CD14-positive monocyte (primary cell): ENCODE measurements at regions not wholly inside any gene's neighbourhood (a gene's known extent, or its start where the extent isn't known, plus 50 kb on each side); places are given as distances from the start of the nearest gene placed in this dataset.

ENCODE experiments used
- DNase-seq, 3 donors: peaks; one replicate each; pipeline ENCODE4 v3.0.0-alpha.2; 2011 to 2022
- H2AFZ ChIP-seq: 2 replicates; pipeline ENCODE4 v1.6.0; 2012; ENCODE audit warnings: mild to moderate bottlenecking, low read depth, low read length, inconsistent platforms; ENCODE audit not compliant: insufficient read depth, poor library complexity, severe bottlenecking
- H3K27ac ChIP-seq, 2 donors: 1 replicate in 1 of 2; 2 replicates in 1 of 2; pipeline ENCODE4 v1.5.1; 2012 to 2013; ENCODE audit warnings: low read length in 2 of 2, control low read depth in 1 of 2, inconsistent platforms in 1 of 2, low read depth in 1 of 2, mild to moderate bottlenecking in 1 of 2
- H3K27me3 ChIP-seq, 2 donors: one replicate each; pipeline versions ENCODE4 v1.6.0 to v1.6.1; 2011 to 2013; ENCODE audit warnings: low read length in 2 of 2; ENCODE audit not compliant: control insufficient read depth in 2 of 2, insufficient read depth in 2 of 2
- H3K36me3 ChIP-seq, 2 donors: replicated peaks in 1 of 2; 1 replicate in 1 of 2; 2 replicates in 1 of 2; pipeline versions ENCODE4 v1.5.1 to v1.6.1; 2012 to 2013; ENCODE audit warnings: low read length in 2 of 2, control low read depth in 1 of 2, inconsistent platforms in 1 of 2, mild to moderate bottlenecking in 1 of 2; ENCODE audit not compliant: insufficient read depth in 2 of 2, control insufficient read depth in 1 of 2
- H3K4me1 ChIP-seq, 2 donors: 1 replicate in 1 of 2; 2 replicates in 1 of 2; pipeline versions ENCODE4 v1.5.1 to v1.6.1; 2012 to 2013; ENCODE audit warnings: low read length in 2 of 2, control low read depth in 1 of 2, inconsistent platforms in 1 of 2, mild to moderate bottlenecking in 1 of 2, moderate library complexity in 1 of 2; ENCODE audit not compliant: insufficient read depth in 2 of 2, control insufficient read depth in 1 of 2
- H3K4me2 ChIP-seq: replicated peaks from 2 replicates; pipeline ENCODE3; 2012; ENCODE audit warnings: low read length, moderate library complexity, mild to moderate bottlenecking; ENCODE audit not compliant: poor library complexity, severe bottlenecking; ENCODE audit errors: extremely low read depth
- H3K4me3 ChIP-seq, 3 experiments: fragments of 200-600 bp in 1 of 3; sonication (generic) in 1 of 3; replicated peaks in 1 of 3; 1 replicate in 2 of 3; 2 replicates in 1 of 3; pipeline ENCODE4 v1.5.1; 2011 to 2013; ENCODE audit warnings: low read length in 3 of 3, mild to moderate bottlenecking in 3 of 3, control low read depth in 2 of 3, low read depth in 2 of 3, inconsistent platforms in 1 of 3, moderate library complexity in 1 of 3
- H3K79me2 ChIP-seq: 2 replicates; pipeline ENCODE4 v1.6.0; 2012; ENCODE audit warnings: mild to moderate bottlenecking, control low read depth, inconsistent platforms, low read length, moderate library complexity; ENCODE audit not compliant: insufficient read depth
- H3K9ac ChIP-seq: 2 replicates; pipeline ENCODE4 v1.6.0; 2017; ENCODE audit warnings: low read length, mild to moderate bottlenecking; ENCODE audit not compliant: insufficient read depth, poor library complexity, severe bottlenecking
- H3K9me3 ChIP-seq, 2 donors: replicated peaks in 1 of 2; 1 replicate in 1 of 2; 2 replicates in 1 of 2; pipeline versions ENCODE4 v1.5.1 to v1.6.1; 2012 to 2013; ENCODE audit warnings: low read length in 2 of 2, control low read depth in 1 of 2; ENCODE audit not compliant: control insufficient read depth in 1 of 2, insufficient read depth in 1 of 2
- H4K20me1 ChIP-seq: 2 replicates; pipeline ENCODE4 v1.6.0; 2012; ENCODE audit warnings: mild to moderate bottlenecking, low read length, control low read depth, moderate library complexity; ENCODE audit not compliant: insufficient read depth
- H3K27ac Mint-ChIP-seq, 7 donors: one replicate each; pipeline ENCODE4 v1.8.0; 2020; ENCODE audit warnings: mild to moderate bottlenecking in 7 of 7, mixed read lengths in 7 of 7, moderate library complexity in 6 of 7, inconsistent platforms in 2 of 7
- H3K27me3 Mint-ChIP-seq, 3 donors: one replicate each; pipeline ENCODE4 v1.8.0; 2021 to 2022; ENCODE audit warnings: low read depth in 3 of 3, mild to moderate bottlenecking in 3 of 3, mixed read lengths in 3 of 3, moderate library complexity in 3 of 3, inconsistent platforms in 1 of 3
- H3K36me3 Mint-ChIP-seq, 2 donors: one replicate each; pipeline ENCODE4 v1.8.0; 2020; ENCODE audit warnings: mixed read lengths in 2 of 2, inconsistent platforms in 1 of 2, mild to moderate bottlenecking in 1 of 2
- H3K4me1 Mint-ChIP-seq: one replicate; pipeline ENCODE4 v1.8.0; 2020; ENCODE audit warnings: mild to moderate bottlenecking, mixed read lengths
- H3K4me3 Mint-ChIP-seq, 2 donors: one replicate each; pipeline ENCODE4 v1.8.0; 2020; ENCODE audit warnings: mild to moderate bottlenecking in 2 of 2, mixed read lengths in 2 of 2, moderate library complexity in 1 of 2
- H3K9me3 Mint-ChIP-seq, 7 donors: one replicate each; pipeline ENCODE4 v1.8.0; 2020 to 2022; ENCODE audit warnings: mixed read lengths in 7 of 7, mild to moderate bottlenecking in 6 of 7, moderate library complexity in 6 of 7, inconsistent platforms in 2 of 7
- WGBS: methylation state at CpG from one replicate; pipeline ENCODE4 v1.1.5; 2013; ENCODE audit warnings: missing lambda C conversion rate; ENCODE audit not compliant: insufficient coverage; 5-methylcytosine and 5-hydroxymethylcytosine counted together
- intact Hi-C, 2 donors: fragments of 100-400 bp; cut with micrococcal nuclease; formaldehyde crosslinking; loops; one replicate each; pipeline versions ENCODE4 v1.15.0 to v1.15.1; 2023
- TF ChIP-seq, protein P1 (sequence below): fragments of 200-600 bp; IDR thresholded peaks from one replicate; pipeline ENCODE4 v1.8.0; 2022; ENCODE audit warnings: antibody characterized with exemption, mild to moderate bottlenecking

DNA sequence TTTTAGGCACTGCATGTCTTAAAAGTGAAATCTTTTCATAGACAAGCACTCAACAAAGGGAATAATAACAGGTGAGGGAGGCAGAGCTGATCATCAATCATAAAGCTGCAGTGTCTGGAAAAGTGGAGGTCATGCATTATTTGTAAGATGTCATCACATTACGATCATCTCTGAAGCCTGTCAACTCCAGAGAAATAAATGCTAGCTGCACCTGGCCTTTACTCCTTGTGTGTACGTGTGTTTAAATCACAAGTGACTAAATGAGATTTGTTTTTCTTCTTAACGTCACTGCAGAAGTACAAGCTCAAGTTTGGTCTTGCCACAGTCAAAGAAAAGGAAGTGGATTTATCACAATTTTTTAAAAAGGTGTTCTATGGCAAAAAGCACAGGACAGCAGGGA lies 275.5 kb upstream of the SGK1 start:
- Histone ChIP-seq H3K79me2 (no peaks in the 10 kb centered on the region), H3K9ac (no peak overlapping the region), H3K4me3 (no peak overlapping the region), H3K4me1 (peaks cover 8 to 12% of the 10 kb centered on the region in 2 donors), H2AFZ (no peak overlapping the region), H3K27me3 (no peaks in the 10 kb centered on the region), H3K9me3 (no peaks in the 10 kb centered on the region), H3K4me2 (no peak overlapping the region), H3K36me3 (no peaks in the 10 kb centered on the region), H4K20me1 (no peaks in the 10 kb centered on the region), H3K27ac (no peak overlapping the region)
- intact Hi-C loops = no loop called here
- peaks cover 9% of the 10 kb centered on the region for H3K4me1 Mint-ChIP-seq
- WGBS = 60% methylated on average over 2 of the region's 3 CpGs
- H3K36me3 Mint-ChIP-seq = no peaks in the 10 kb centered on the region
- H3K27me3 Mint-ChIP-seq = peaks cover 0 to 2% (median 0%) of the 10 kb centered on the region in 3 donors
- peak overlapping the region in 2 of 7 donors; percentile 58 to 72 for H3K27ac Mint-ChIP-seq
- no peaks in the 10 kb centered on the region for H3K9me3 Mint-ChIP-seq
- H3K4me3 Mint-ChIP-seq = no peak overlapping the region
- TF ChIP-seq, protein P1, sequence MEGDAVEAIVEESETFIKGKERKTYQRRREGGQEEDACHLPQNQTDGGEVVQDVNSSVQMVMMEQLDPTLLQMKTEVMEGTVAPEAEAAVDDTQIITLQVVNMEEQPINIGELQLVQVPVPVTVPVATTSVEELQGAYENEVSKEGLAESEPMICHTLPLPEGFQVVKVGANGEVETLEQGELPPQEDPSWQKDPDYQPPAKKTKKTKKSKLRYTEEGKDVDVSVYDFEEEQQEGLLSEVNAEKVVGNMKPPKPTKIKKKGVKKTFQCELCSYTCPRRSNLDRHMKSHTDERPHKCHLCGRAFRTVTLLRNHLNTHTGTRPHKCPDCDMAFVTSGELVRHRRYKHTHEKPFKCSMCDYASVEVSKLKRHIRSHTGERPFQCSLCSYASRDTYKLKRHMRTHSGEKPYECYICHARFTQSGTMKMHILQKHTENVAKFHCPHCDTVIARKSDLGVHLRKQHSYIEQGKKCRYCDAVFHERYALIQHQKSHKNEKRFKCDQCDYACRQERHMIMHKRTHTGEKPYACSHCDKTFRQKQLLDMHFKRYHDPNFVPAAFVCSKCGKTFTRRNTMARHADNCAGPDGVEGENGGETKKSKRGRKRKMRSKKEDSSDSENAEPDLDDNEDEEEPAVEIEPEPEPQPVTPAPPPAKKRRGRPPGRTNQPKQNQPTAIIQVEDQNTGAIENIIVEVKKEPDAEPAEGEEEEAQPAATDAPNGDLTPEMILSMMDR = no peak
- no peak for DNase-seq

DNA sequence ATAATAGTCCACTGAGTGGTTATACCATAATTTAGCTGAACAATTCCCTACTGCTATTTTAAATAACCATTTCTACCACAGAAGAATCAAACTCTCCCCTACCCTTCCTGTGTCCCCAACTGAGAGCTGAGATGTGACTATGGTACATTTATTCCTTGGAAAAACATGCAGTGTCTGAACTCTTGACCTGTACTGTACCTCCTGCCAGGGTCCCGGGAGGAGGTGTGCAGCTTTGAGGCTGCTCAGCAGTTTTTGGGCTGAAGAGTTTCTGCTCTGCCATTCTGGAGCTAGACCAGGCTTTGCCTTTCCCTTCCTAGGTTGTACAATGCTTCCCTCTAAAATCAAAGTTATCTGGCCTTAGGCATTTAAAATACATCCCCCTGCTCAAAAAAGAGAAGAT lies 275.1 kb upstream of the SGK1 start:
- H2AFZ ChIP-seq = no peak overlapping the region
- no peak overlapping the region for H3K27ac ChIP-seq
- Mint-ChIP-seq H3K4me1 (peaks cover 9% of the 10 kb centered on the region), H3K27ac (no peak overlapping the region), H3K9me3 (no peaks in the 10 kb centered on the region), H3K27me3 (peaks cover 0 to 2% (median 0%) of the 10 kb centered on the region in 3 donors), H3K4me3 (no peak overlapping the region), H3K36me3 (no peaks in the 10 kb centered on the region)
- peaks cover 8 to 12% of the 10 kb centered on the region in 2 donors for H3K4me1 ChIP-seq
- no peaks in the 10 kb centered on the region for H3K36me3 ChIP-seq
- H4K20me1 ChIP-seq = no peaks in the 10 kb centered on the region
- no peak for DNase-seq
- H3K4me3 ChIP-seq = no peak overlapping the region
- TF ChIP-seq, protein P1 = no peak
- no peaks in the 10 kb centered on the region for H3K79me2 ChIP-seq
- H3K4me2 ChIP-seq = no peak overlapping the region
- no peaks in the 10 kb centered on the region for H3K9me3 ChIP-seq
- no peaks in the 10 kb centered on the region for H3K27me3 ChIP-seq
- intact Hi-C loops = no loop called here
- H3K9ac ChIP-seq = no peak overlapping the region
- 100% methylated on average over 1 of the region's 1 CpG for WGBS
